SK-N-MC (cell line): ENCODE measurements at regions not wholly inside any gene's neighbourhood (a gene's known extent, or its start where the extent isn't known, plus 50 kb on each side); places are given as distances from the start of the nearest gene placed in this dataset.

Experiments used
- EZH2 ChIP-seq: fragments of 200-600 bp; sonication (generic); IDR thresholded peaks from one replicate; pipeline ENCODE4 v1.6.1; 2017; ENCODE audit warnings: antibody characterized with exemption
- POLR2AphosphoS5 ChIP-seq: IDR thresholded peaks from 2 replicates; pipeline ENCODE4 v1.6.1; 2012; ENCODE audit warnings: mild to moderate bottlenecking, low read depth, low read length, borderline replicate concordance

GRCh38 chr5:92980491-92980890 lies 600.5 kb downstream of the NR2F1-AS1 start:
- no peak for TF ChIP-seq POLR2AphosphoS5
- TF ChIP-seq EZH2 = no peak
